ENCODE measurements at regions not wholly inside any gene's neighbourhood (a gene's known extent, or its start where the extent isn't known, plus 50 kb on each side); places are given as distances from the start of the nearest gene placed in this dataset.

DNA sequence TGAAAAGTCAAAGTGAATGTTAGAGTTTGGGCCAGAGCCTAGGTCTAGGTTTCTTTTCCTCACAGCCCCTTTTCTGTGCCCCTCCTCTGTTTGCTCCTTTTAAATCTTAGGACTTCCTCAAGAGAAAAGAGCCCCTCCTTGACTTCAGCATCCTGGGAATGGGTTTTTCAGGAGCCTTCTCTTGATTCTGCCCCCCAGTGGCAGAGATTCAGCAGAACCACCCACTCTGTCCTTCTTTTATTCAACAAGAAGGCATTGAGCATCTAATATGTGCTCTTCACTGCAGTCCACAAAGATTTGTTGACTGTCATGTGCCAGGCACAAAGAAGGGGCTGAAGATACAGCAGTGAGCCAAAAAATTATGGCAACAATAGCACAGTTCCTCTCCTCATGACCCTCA lies 270.8 kb upstream of the CDH5 start:
- TF ChIP-seq, protein P1, sequence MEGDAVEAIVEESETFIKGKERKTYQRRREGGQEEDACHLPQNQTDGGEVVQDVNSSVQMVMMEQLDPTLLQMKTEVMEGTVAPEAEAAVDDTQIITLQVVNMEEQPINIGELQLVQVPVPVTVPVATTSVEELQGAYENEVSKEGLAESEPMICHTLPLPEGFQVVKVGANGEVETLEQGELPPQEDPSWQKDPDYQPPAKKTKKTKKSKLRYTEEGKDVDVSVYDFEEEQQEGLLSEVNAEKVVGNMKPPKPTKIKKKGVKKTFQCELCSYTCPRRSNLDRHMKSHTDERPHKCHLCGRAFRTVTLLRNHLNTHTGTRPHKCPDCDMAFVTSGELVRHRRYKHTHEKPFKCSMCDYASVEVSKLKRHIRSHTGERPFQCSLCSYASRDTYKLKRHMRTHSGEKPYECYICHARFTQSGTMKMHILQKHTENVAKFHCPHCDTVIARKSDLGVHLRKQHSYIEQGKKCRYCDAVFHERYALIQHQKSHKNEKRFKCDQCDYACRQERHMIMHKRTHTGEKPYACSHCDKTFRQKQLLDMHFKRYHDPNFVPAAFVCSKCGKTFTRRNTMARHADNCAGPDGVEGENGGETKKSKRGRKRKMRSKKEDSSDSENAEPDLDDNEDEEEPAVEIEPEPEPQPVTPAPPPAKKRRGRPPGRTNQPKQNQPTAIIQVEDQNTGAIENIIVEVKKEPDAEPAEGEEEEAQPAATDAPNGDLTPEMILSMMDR (IDR thresholded peaks at IDR 0.05): no peak
- TF ChIP-seq EZH2 (IDR thresholded peaks at IDR 0.05; ENCODE audit: borderline replicate concordance, insufficient read depth, low read depth, low read length, poor library complexity, severe bottlenecking): no peak
